Astrocyte (in vitro differentiated cells and primary cell): ENCODE measurements at regions not wholly inside any gene's neighbourhood (a gene's known extent, or its start where the extent isn't known, plus 50 kb on each side); places are given as distances from the start of the nearest gene placed in this dataset.

ENCODE experiments used
- DNase-seq: peaks from one replicate; pipeline ENCODE4 v3.0.0-alpha.2; 2010; ENCODE audit warnings: low read depth
- FAIRE-seq: peaks from 2 replicates; lab custom pipeline; 2011; peaks lifted over from hg19 to GRCh38; lab: Jason Lieb, UNC
- H2AFZ ChIP-seq: 2 replicates; pipeline ENCODE4 v1.6.0; 2012; ENCODE audit warnings: low read depth, low read length, inconsistent platforms
- H3K27ac ChIP-seq: 2 replicates; pipeline ENCODE4 v1.5.1; 2011; ENCODE audit warnings: low read depth, low read length, inconsistent platforms
- H3K27me3 ChIP-seq: 2 replicates; pipeline ENCODE4 v1.6.0; 2011; ENCODE audit warnings: low read length, inconsistent platforms; ENCODE audit not compliant: insufficient read depth
- H3K36me3 ChIP-seq: 2 replicates; pipeline ENCODE4 v1.5.1; 2011; ENCODE audit warnings: low read length, inconsistent platforms; ENCODE audit not compliant: insufficient read depth
- H3K4me1 ChIP-seq: 2 replicates; pipeline ENCODE4 v1.5.1; 2011; ENCODE audit warnings: low read length, inconsistent platforms; ENCODE audit not compliant: insufficient read depth
- H3K4me2 ChIP-seq: 2 replicates; pipeline ENCODE4 v1.6.0; 2012; ENCODE audit warnings: low read length, inconsistent platforms
- H3K4me3 ChIP-seq: 2 replicates; pipeline ENCODE4 v1.5.1; 2011; ENCODE audit warnings: low read depth, mild to moderate bottlenecking, low read length, inconsistent platforms; ENCODE audit not compliant: insufficient read depth
- H3K79me2 ChIP-seq: 2 replicates; pipeline ENCODE4 v1.6.0; 2012; ENCODE audit warnings: mild to moderate bottlenecking, low read length, inconsistent platforms; ENCODE audit not compliant: insufficient read depth
- H3K9ac ChIP-seq: 2 replicates; pipeline ENCODE4 v1.6.0; 2012; ENCODE audit warnings: mild to moderate bottlenecking, low read length, inconsistent platforms
- H3K9me3 ChIP-seq: 2 replicates; pipeline ENCODE4 v1.5.1; 2012; ENCODE audit warnings: low read depth, mild to moderate bottlenecking, low read length, inconsistent platforms; ENCODE audit not compliant: insufficient read depth
- H4K20me1 ChIP-seq: 2 replicates; pipeline ENCODE4 v1.6.0; 2012; ENCODE audit warnings: low read length, inconsistent platforms; ENCODE audit not compliant: insufficient read depth
- H3K27ac Mint-ChIP-seq: one replicate; pipeline ENCODE4 v1.8.0; 2021; ENCODE audit warnings: mild to moderate bottlenecking, mixed read lengths; ENCODE audit not compliant: unreplicated experiment
- H3K27me3 Mint-ChIP-seq: one replicate; pipeline ENCODE4 v1.8.0; 2021; ENCODE audit warnings: low read depth, mixed read lengths; ENCODE audit not compliant: unreplicated experiment
- H3K36me3 Mint-ChIP-seq: one replicate; pipeline ENCODE4 v1.8.0; 2021; ENCODE audit warnings: low read depth, mixed read lengths; ENCODE audit not compliant: unreplicated experiment
- H3K4me1 Mint-ChIP-seq: one replicate; pipeline ENCODE4 v1.8.0; 2021; ENCODE audit warnings: low read depth, mixed read lengths; ENCODE audit not compliant: unreplicated experiment
- H3K4me3 Mint-ChIP-seq: one replicate; pipeline ENCODE4 v1.8.0; 2021; ENCODE audit warnings: mild to moderate bottlenecking, moderate library complexity, mixed read lengths; ENCODE audit not compliant: unreplicated experiment
- H3K9me3 Mint-ChIP-seq: one replicate; pipeline ENCODE4 v1.8.0; 2021; ENCODE audit warnings: mild to moderate bottlenecking, mixed read lengths; ENCODE audit not compliant: unreplicated experiment
- CTCF ChIP-seq: IDR thresholded peaks from 2 replicates; pipeline ENCODE4 v1.5.1; 2011; ENCODE audit warnings: low read depth, mild to moderate bottlenecking, inconsistent platforms, low read length, moderate library complexity; ENCODE audit not compliant: insufficient read depth
- EZH2 ChIP-seq: IDR thresholded peaks from 2 replicates; pipeline ENCODE4 v1.6.1; 2012; ENCODE audit warnings: mild to moderate bottlenecking, low read length, inconsistent platforms; ENCODE audit not compliant: insufficient read depth

- H3K27ac Mint-ChIP-seq, result no peak overlapping the region
- H3K79me2 ChIP-seq, result no peaks in the 10 kb centered on the region
- no peak overlapping the region for H3K4me3 Mint-ChIP-seq
- no peaks in the 10 kb centered on the region for H3K36me3 ChIP-seq
- H2AFZ ChIP-seq, result no peak overlapping the region
- peaks cover 12% of the 10 kb centered on the region for H3K4me1 ChIP-seq
- H3K9me3 ChIP-seq, result peaks cover 8% of the 10 kb centered on the region
- peaks cover 2% of the 10 kb centered on the region for H3K27me3 ChIP-seq
- FAIRE-seq (no peak), DNase-seq (no peak)
- H3K4me2 ChIP-seq, result no peak overlapping the region
- TF ChIP-seq EZH2, result no peak
- TF ChIP-seq CTCF, result no peak
- no peaks in the 10 kb centered on the region for H4K20me1 ChIP-seq
- H3K27me3 Mint-ChIP-seq, result no peaks in the 10 kb centered on the region
- H3K27ac ChIP-seq, result no peak overlapping the region
- H3K9me3 Mint-ChIP-seq, result peaks cover 14% of the 10 kb centered on the region
- no peak overlapping the region for H3K9ac ChIP-seq
- H3K36me3 Mint-ChIP-seq, result no peaks in the 10 kb centered on the region
- no peaks in the 10 kb centered on the region for H3K4me1 Mint-ChIP-seq
- H3K4me3 ChIP-seq, result no peak overlapping the region
Observed at GRCh38 chr22:47324435-47324990, 562.1 kb downstream of the TBC1D22A start.

GRCh38 chr22:47323518-47323917 lies 561.1 kb downstream of the TBC1D22A start:
- Mint-ChIP-seq H3K36me3 (no peaks in the 10 kb centered on the region), H3K27me3 (no peaks in the 10 kb centered on the region), H3K4me1 (no peaks in the 10 kb centered on the region), H3K4me3 (no peak overlapping the region), H3K9me3 (peaks cover 15% of the 10 kb centered on the region), H3K27ac (no peak overlapping the region)
- Histone ChIP-seq H3K4me1 (peaks cover 3% of the 10 kb centered on the region), H3K9ac (no peak overlapping the region), H2AFZ (no peak overlapping the region), H3K4me3 (no peak overlapping the region), H3K36me3 (no peaks in the 10 kb centered on the region), H3K27ac (no peak overlapping the region), H4K20me1 (no peaks in the 10 kb centered on the region), H3K27me3 (peaks cover 2% of the 10 kb centered on the region), H3K4me2 (no peak overlapping the region), H3K79me2 (no peaks in the 10 kb centered on the region), H3K9me3 (peaks cover 8% of the 10 kb centered on the region)
- DNase-seq (no peak), FAIRE-seq (no peak)
- TF ChIP-seq CTCF (no peak), EZH2 (no peak)

- Histone ChIP-seq H3K9me3 (peaks cover 8% of the 10 kb centered on the region), H3K9ac (no peak overlapping the region), H4K20me1 (no peaks in the 10 kb centered on the region), H3K27ac (no peak overlapping the region), H2AFZ (no peak overlapping the region), H3K4me3 (no peak overlapping the region), H3K4me1 (no peaks in the 10 kb centered on the region), H3K27me3 (peaks cover 2% of the 10 kb centered on the region), H3K79me2 (no peaks in the 10 kb centered on the region), H3K36me3 (no peaks in the 10 kb centered on the region), H3K4me2 (no peak overlapping the region)
- no peak for TF ChIP-seq CTCF
- TF ChIP-seq EZH2, result no peak
- Mint-ChIP-seq H3K9me3 (peaks cover 12% of the 10 kb centered on the region), H3K27ac (no peak overlapping the region), H3K27me3 (no peaks in the 10 kb centered on the region), H3K4me1 (no peaks in the 10 kb centered on the region), H3K36me3 (no peaks in the 10 kb centered on the region), H3K4me3 (no peak overlapping the region)
- DNase-seq (no peak), FAIRE-seq (no peak)
Observed at GRCh38 chr22:47322854-47323253, 560.4 kb downstream of the TBC1D22A start.
